ENCODE measurements at regions not wholly inside any gene's neighbourhood (a gene's known extent, or its start where the extent isn't known, plus 50 kb on each side); places are given as distances from the start of the nearest gene placed in this dataset.
"Not testable (repeated sequence)": the region's sequence is repeated elsewhere in the genome, so short reads cannot be mapped to it uniquely, and the experiment has no call there.

- DNase-seq, result no peak
- Mint-ChIP-seq H3K36me3 (ENCODE audit: insufficient read depth) (no peaks in the 10 kb centered on the region), H3K9me3 (peaks cover 2 to 9% of the 10 kb centered on the region in 2 donors), H3K27ac (no peak overlapping the region), H3K4me3 (no peak overlapping the region), H3K27me3 (no peaks in the 10 kb centered on the region), H3K4me1 (ENCODE audit: low read depth in 2 of 2) (no peaks in the 10 kb centered on the region)
- ATAC-seq (replicated peaks), result no peak
These were observed 672.0 kb upstream of the SYT4 start for GRCh38 chr18:43949291-43949690.

- DNase-seq, result no peak
- Mint-ChIP-seq H3K36me3 (ENCODE audit: insufficient read depth) (no peaks in the 10 kb centered on the region), H3K27ac (no peak overlapping the region), H3K4me3 (no peak overlapping the region), H3K27me3 (no peaks in the 10 kb centered on the region), H3K9me3 (peaks cover 2 to 9% of the 10 kb centered on the region in 2 donors), H3K4me1 (ENCODE audit: low read depth in 2 of 2) (no peaks in the 10 kb centered on the region)
- ATAC-seq (replicated peaks), result no peak
These were observed 672.8 kb upstream of the SYT4 start for GRCh38 chr18:43950062-43950461.

- no peak for DNase-seq
- Mint-ChIP-seq H3K4me1 (ENCODE audit: low read depth in 2 of 2) (no peaks in the 10 kb centered on the region), H3K9me3 (peaks cover 2 to 9% of the 10 kb centered on the region in 2 donors), H3K27ac (no peak overlapping the region), H3K36me3 (ENCODE audit: insufficient read depth) (no peaks in the 10 kb centered on the region), H3K27me3 (no peaks in the 10 kb centered on the region), H3K4me3 (no peak overlapping the region)
- no peak for ATAC-seq (replicated peaks)
These were observed 675.1 kb upstream of the SYT4 start for GRCh38 chr18:43952398-43952797.

GRCh38 chr18:43961722-43962121, 684.4 kb upstream of the SYT4 start:
- H3K9me3 Mint-ChIP-seq, result peaks cover 4 to 14% of the 10 kb centered on the region in 2 donors
- DNase-seq (no peak), ATAC-seq (replicated peaks) (no peak)
- no peaks in the 10 kb centered on the region for H3K27me3 Mint-ChIP-seq
- H3K36me3 Mint-ChIP-seq (ENCODE audit: insufficient read depth), result no peaks in the 10 kb centered on the region
- no peak overlapping the region for H3K4me3 Mint-ChIP-seq
- H3K27ac Mint-ChIP-seq, result no peak overlapping the region
- no peaks in the 10 kb centered on the region for H3K4me1 Mint-ChIP-seq (ENCODE audit: low read depth in 2 of 2)

GRCh38 chr18:43964666-43965065, 687.4 kb upstream of the SYT4 start:
- no peaks in the 10 kb centered on the region for H3K27me3 Mint-ChIP-seq
- H3K36me3 Mint-ChIP-seq (ENCODE audit: insufficient read depth), result no peaks in the 10 kb centered on the region
- DNase-seq, result no peak
- H3K27ac Mint-ChIP-seq, result no peak overlapping the region
- ATAC-seq (replicated peaks), result no peak
- no peaks in the 10 kb centered on the region for H3K4me1 Mint-ChIP-seq (ENCODE audit: low read depth in 2 of 2)
- peaks cover 2 to 14% of the 10 kb centered on the region in 2 donors for H3K9me3 Mint-ChIP-seq
- H3K4me3 Mint-ChIP-seq, result no peak overlapping the region

GRCh38 chr18:43965691-43966090, 688.4 kb upstream of the SYT4 start:
- no peak overlapping the region for H3K27ac Mint-ChIP-seq

GRCh38 chr18:43970656-43971055, 693.4 kb upstream of the SYT4 start:
- Mint-ChIP-seq H3K36me3 (ENCODE audit: insufficient read depth) (no peaks in the 10 kb centered on the region), H3K4me3 (no peak overlapping the region), H3K4me1 (ENCODE audit: low read depth in 2 of 2) (no peaks in the 10 kb centered on the region), H3K27me3 (no peaks in the 10 kb centered on the region), H3K9me3 (peaks cover 0 to 2% of the 10 kb centered on the region in 2 donors), H3K27ac (no peak overlapping the region)
- no peak for DNase-seq
- no peak for ATAC-seq (replicated peaks)

More at GRCh38 chr18:43965691-43966090, 688.4 kb upstream of the SYT4 start:
- H3K9me3 Mint-ChIP-seq, result peaks cover 2 to 7% of the 10 kb centered on the region in 2 donors
- no peaks in the 10 kb centered on the region for H3K36me3 Mint-ChIP-seq (ENCODE audit: insufficient read depth)
- H3K4me1 Mint-ChIP-seq (ENCODE audit: low read depth in 2 of 2), result no peaks in the 10 kb centered on the region
- DNase-seq, result no peak
- no peak for ATAC-seq (replicated peaks)
- no peaks in the 10 kb centered on the region for H3K27me3 Mint-ChIP-seq
- no peak overlapping the region for H3K4me3 Mint-ChIP-seq

- Mint-ChIP-seq H3K4me3 (no peak overlapping the region), H3K9me3 (peaks cover 4 to 12% of the 10 kb centered on the region in 2 donors), H3K27me3 (no peaks in the 10 kb centered on the region), H3K36me3 (ENCODE audit: insufficient read depth) (no peaks in the 10 kb centered on the region), H3K27ac (no peak overlapping the region), H3K4me1 (ENCODE audit: low read depth in 2 of 2) (no peaks in the 10 kb centered on the region)
- DNase-seq, result no peak
- ATAC-seq (replicated peaks), result no peak
These were observed 700.9 kb upstream of the SYT4 start for GRCh38 chr18:43978174-43978573.

- Mint-ChIP-seq H3K4me1 (ENCODE audit: low read depth in 2 of 2) (no peaks in the 10 kb centered on the region), H3K4me3 (no peak overlapping the region), H3K27ac (no peak overlapping the region), H3K9me3 (peaks cover 13 to 24% of the 10 kb centered on the region in 2 donors), H3K36me3 (ENCODE audit: insufficient read depth) (no peaks in the 10 kb centered on the region), H3K27me3 (no peaks in the 10 kb centered on the region)
- ATAC-seq (replicated peaks) (no peak), DNase-seq (no peak)
These were observed 698.1 kb upstream of the SETBP1 start for GRCh38 chr18:43982582-43982981.

- DNase-seq; H3K4me3 Mint-ChIP-seq; H3K4me1 Mint-ChIP-seq (ENCODE audit: low read depth in 2 of 2); H3K36me3 Mint-ChIP-seq (ENCODE audit: insufficient read depth); ATAC-seq (replicated peaks); H3K27ac Mint-ChIP-seq; H3K27me3 Mint-ChIP-seq: not testable (repeated sequence)
- H3K9me3 Mint-ChIP-seq, result peaks cover 16 to 22% of the 10 kb centered on the region in 2 donors
These were observed 693.6 kb upstream of the SETBP1 start for GRCh38 chr18:43987061-43987460.

- Mint-ChIP-seq H3K27me3 (no peaks in the 10 kb centered on the region), H3K36me3 (ENCODE audit: insufficient read depth) (no peaks in the 10 kb centered on the region), H3K9me3 (peaks cover 0 to 5% of the 10 kb centered on the region in 2 donors), H3K4me3 (no peak overlapping the region), H3K4me1 (ENCODE audit: low read depth in 2 of 2) (no peaks in the 10 kb centered on the region), H3K27ac (no peak overlapping the region)
- no peak for ATAC-seq (replicated peaks)
- DNase-seq, result no peak
These were observed 687.9 kb upstream of the SETBP1 start for GRCh38 chr18:43992741-43993140.

GRCh38 chr18:43994381-43994780, 686.3 kb upstream of the SETBP1 start:
- H3K27me3 Mint-ChIP-seq, result no peaks in the 10 kb centered on the region
- DNase-seq (no peak), ATAC-seq (replicated peaks) (no peak)
- no peaks in the 10 kb centered on the region for H3K36me3 Mint-ChIP-seq (ENCODE audit: insufficient read depth)
- no peak overlapping the region for H3K27ac Mint-ChIP-seq
- H3K4me1 Mint-ChIP-seq (ENCODE audit: low read depth in 2 of 2), result no peaks in the 10 kb centered on the region
- peaks cover 0 to 4% of the 10 kb centered on the region in 2 donors for H3K9me3 Mint-ChIP-seq
- H3K4me3 Mint-ChIP-seq, result no peak overlapping the region

- H3K27me3 Mint-ChIP-seq, result no peaks in the 10 kb centered on the region
- no peaks in the 10 kb centered on the region for H3K4me1 Mint-ChIP-seq (ENCODE audit: low read depth in 2 of 2)
- H3K36me3 Mint-ChIP-seq (ENCODE audit: insufficient read depth), result no peaks in the 10 kb centered on the region
- DNase-seq (no peak), ATAC-seq (replicated peaks) (no peak)
- no peak overlapping the region for H3K4me3 Mint-ChIP-seq
- no peak overlapping the region for H3K27ac Mint-ChIP-seq
- no peaks in the 10 kb centered on the region for H3K9me3 Mint-ChIP-seq
These were observed 666.8 kb upstream of the SETBP1 start for GRCh38 chr18:44013871-44014270.

- H3K4me1 Mint-ChIP-seq (ENCODE audit: low read depth in 2 of 2), result no peaks in the 10 kb centered on the region
- ATAC-seq (replicated peaks) (no peak), DNase-seq (no peak)
- H3K27me3 Mint-ChIP-seq, result no peaks in the 10 kb centered on the region
- no peak overlapping the region for H3K4me3 Mint-ChIP-seq
- H3K27ac Mint-ChIP-seq, result no peak overlapping the region
- no peaks in the 10 kb centered on the region for H3K9me3 Mint-ChIP-seq
- H3K36me3 Mint-ChIP-seq (ENCODE audit: insufficient read depth), result peaks cover 2% of the 10 kb centered on the region
These were observed 655.3 kb upstream of the SETBP1 start for GRCh38 chr18:44025421-44025820.

- Mint-ChIP-seq H3K4me1 (ENCODE audit: low read depth in 2 of 2) (no peaks in the 10 kb centered on the region), H3K36me3 (ENCODE audit: insufficient read depth) (peaks cover 2% of the 10 kb centered on the region), H3K27me3 (no peaks in the 10 kb centered on the region), H3K9me3 (peaks cover 0 to 2% of the 10 kb centered on the region in 2 donors), H3K27ac (no peak overlapping the region), H3K4me3 (no peak overlapping the region)
- ATAC-seq (replicated peaks) (no peak), DNase-seq (no peak)
These were observed 652.6 kb upstream of the SETBP1 start for GRCh38 chr18:44028109-44028508.
